Osteocyte (in vitro differentiated cells): ENCODE measurements at regions not wholly inside any gene's neighbourhood (a gene's known extent, or its start where the extent isn't known, plus 50 kb on each side); places are given as distances from the start of the nearest gene placed in this dataset.

Experiments
- DNase-seq: peaks from one replicate; pipeline ENCODE4 v3.0.0; 2021; ENCODE audit warnings: mixed read lengths; ENCODE audit not compliant: unreplicated experiment; ENCODE audit errors: extremely low spot score
- H3K27ac Mint-ChIP-seq: one replicate; pipeline ENCODE4 v1.8.0; 2021; ENCODE audit warnings: mild to moderate bottlenecking, mixed read lengths; ENCODE audit not compliant: unreplicated experiment
- H3K27me3 Mint-ChIP-seq: one replicate; pipeline ENCODE4 v1.8.0; 2021; ENCODE audit warnings: mixed read lengths; ENCODE audit not compliant: unreplicated experiment
- H3K36me3 Mint-ChIP-seq: one replicate; pipeline ENCODE4 v1.8.0; 2021; ENCODE audit warnings: mixed read lengths; ENCODE audit not compliant: unreplicated experiment
- H3K4me1 Mint-ChIP-seq: one replicate; pipeline ENCODE4 v1.8.0; 2021; ENCODE audit warnings: mixed read lengths; ENCODE audit not compliant: unreplicated experiment
- H3K4me3 Mint-ChIP-seq: one replicate; pipeline ENCODE4 v1.8.0; 2021; ENCODE audit warnings: mild to moderate bottlenecking, moderate library complexity, mixed read lengths; ENCODE audit not compliant: unreplicated experiment
- H3K9me3 Mint-ChIP-seq: one replicate; pipeline ENCODE4 v1.8.0; 2021; ENCODE audit warnings: mixed read lengths; ENCODE audit not compliant: unreplicated experiment
- TF ChIP-seq, protein P1 (sequence below): fragments of 200-600 bp; sonication (generic); IDR thresholded peaks from 2 replicates; pipeline ENCODE4 v1.5.0; 2021; ENCODE audit warnings: antibody characterized with exemption, mild to moderate bottlenecking, moderate library complexity

- Mint-ChIP-seq H3K27me3 (peaks cover 5% of the 10 kb centered on the region), H3K4me1 (no peaks in the 10 kb centered on the region), H3K9me3 (no peaks in the 10 kb centered on the region), H3K27ac (no peak overlapping the region), H3K4me3 (no peak overlapping the region), H3K36me3 (no peaks in the 10 kb centered on the region)
- TF ChIP-seq, protein P1, sequence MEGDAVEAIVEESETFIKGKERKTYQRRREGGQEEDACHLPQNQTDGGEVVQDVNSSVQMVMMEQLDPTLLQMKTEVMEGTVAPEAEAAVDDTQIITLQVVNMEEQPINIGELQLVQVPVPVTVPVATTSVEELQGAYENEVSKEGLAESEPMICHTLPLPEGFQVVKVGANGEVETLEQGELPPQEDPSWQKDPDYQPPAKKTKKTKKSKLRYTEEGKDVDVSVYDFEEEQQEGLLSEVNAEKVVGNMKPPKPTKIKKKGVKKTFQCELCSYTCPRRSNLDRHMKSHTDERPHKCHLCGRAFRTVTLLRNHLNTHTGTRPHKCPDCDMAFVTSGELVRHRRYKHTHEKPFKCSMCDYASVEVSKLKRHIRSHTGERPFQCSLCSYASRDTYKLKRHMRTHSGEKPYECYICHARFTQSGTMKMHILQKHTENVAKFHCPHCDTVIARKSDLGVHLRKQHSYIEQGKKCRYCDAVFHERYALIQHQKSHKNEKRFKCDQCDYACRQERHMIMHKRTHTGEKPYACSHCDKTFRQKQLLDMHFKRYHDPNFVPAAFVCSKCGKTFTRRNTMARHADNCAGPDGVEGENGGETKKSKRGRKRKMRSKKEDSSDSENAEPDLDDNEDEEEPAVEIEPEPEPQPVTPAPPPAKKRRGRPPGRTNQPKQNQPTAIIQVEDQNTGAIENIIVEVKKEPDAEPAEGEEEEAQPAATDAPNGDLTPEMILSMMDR = no peak
- no peak for DNase-seq
These were observed 737.4 kb downstream of the BRD1 start for GRCh38 chr22:49090061-49090852.

- TF ChIP-seq, protein P1 = no peak
- no peak for DNase-seq
These were observed 738.6 kb downstream of the BRD1 start for GRCh38 chr22:49088801-49089791.

DNA sequence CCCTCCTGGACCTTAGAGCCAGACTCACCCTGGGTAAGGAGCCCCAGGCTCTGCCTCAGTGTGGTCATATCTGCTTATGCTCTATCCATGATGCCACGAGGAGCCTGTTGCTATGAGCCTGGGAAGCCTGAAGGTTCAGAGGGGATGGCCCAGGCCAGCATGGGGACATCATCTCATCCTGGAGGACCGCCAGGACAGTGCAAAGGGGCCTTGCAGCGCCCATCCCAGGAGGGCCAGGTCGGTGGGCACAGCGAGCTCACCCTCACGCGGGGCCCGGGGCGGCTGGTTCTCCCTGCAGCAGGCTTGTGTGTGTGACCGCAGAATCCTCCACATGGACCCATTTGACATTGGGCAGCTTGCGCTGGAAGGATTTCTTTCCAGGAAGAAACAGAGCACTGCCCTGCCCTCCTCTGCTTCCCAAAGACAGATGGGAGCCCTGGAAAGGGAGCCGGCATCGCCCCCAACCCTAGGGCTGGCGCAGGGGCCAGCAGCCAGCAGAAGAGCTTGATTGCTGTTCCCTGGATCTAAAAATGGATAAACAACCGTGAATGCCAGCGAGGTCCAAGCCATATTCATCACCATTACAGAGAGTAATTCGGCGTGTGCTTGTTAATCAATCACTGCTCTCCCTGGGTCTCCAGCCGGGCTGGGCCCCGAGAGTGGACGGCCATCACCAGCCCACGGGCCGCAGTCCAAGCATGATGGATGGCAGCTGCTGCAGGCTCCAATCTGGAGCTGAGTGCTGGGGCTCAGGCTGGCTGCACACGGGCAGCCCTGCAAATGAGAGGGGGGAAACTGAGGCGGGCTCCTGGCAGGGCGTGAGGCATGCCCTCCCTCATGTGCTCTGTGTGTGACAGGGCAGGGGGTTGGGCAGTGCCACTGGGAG is 739.7 kb downstream of the BRD1 start:
- peaks cover 5% of the 10 kb centered on the region for H3K27me3 Mint-ChIP-seq
- no peak overlapping the region for H3K27ac Mint-ChIP-seq
- H3K4me1 Mint-ChIP-seq = no peaks in the 10 kb centered on the region
- no peak overlapping the region for H3K4me3 Mint-ChIP-seq
- no peak for DNase-seq
- TF ChIP-seq, protein P1 = no peak
- no peaks in the 10 kb centered on the region for H3K36me3 Mint-ChIP-seq
- H3K9me3 Mint-ChIP-seq = no peaks in the 10 kb centered on the region

More at GRCh38 chr22:49088801-49089791, 738.6 kb downstream of the BRD1 start:
- Mint-ChIP-seq H3K36me3 (no peaks in the 10 kb centered on the region), H3K4me3 (no peak overlapping the region), H3K27ac (no peak overlapping the region), H3K9me3 (no peaks in the 10 kb centered on the region), H3K27me3 (peaks cover 5% of the 10 kb centered on the region), H3K4me1 (no peaks in the 10 kb centered on the region)

GRCh38 chr22:49087198-49087597 is 740.5 kb downstream of the BRD1 start:
- TF ChIP-seq, protein P1 = no peak
- peaks cover 8% of the 10 kb centered on the region for H3K27me3 Mint-ChIP-seq
- no peaks in the 10 kb centered on the region for H3K4me1 Mint-ChIP-seq
- DNase-seq = no peak
- no peak overlapping the region for H3K4me3 Mint-ChIP-seq
- no peaks in the 10 kb centered on the region for H3K9me3 Mint-ChIP-seq
- no peak overlapping the region for H3K27ac Mint-ChIP-seq
- H3K36me3 Mint-ChIP-seq = no peaks in the 10 kb centered on the region
